Activated CD4-positive, alpha-beta T cell treated with anti-CD3 and anti-CD28 coated beads for 36 hours (primary cell): ENCODE measurements at regions not wholly inside any gene's neighbourhood (a gene's known extent, or its start where the extent isn't known, plus 50 kb on each side); places are given as distances from the start of the nearest gene placed in this dataset.

Experiments
- ATAC-seq: fragments of 200-7000 bp; cut with Tn5 transposase; one replicate; pipeline ENCODE4 v1.10.0; 2021; ENCODE audit warnings: mild to moderate bottlenecking, moderate library complexity
- CTCF ChIA-PET: fragments of 350-600 bp; sonication (Branson Sonifier 250); formaldehyde crosslinking; loops from one replicate; lab custom pipeline; 2021; ENCODE audit warnings: antibody characterized with exemption; lab: Charles Lee
- POLR2A ChIA-PET: fragments of 350-600 bp; sonication (Branson Sonifier 250); formaldehyde crosslinking; loops from one replicate; lab custom pipeline; 2021; ENCODE audit warnings: antibody characterized with exemption, inconsistent platforms; lab: Charles Lee
- DNase-seq: peaks from one replicate; pipeline ENCODE4 v3.0.0-alpha.2; 2020
- H3K27ac Mint-ChIP-seq: one replicate; pipeline ENCODE4 v1.8.0; 2021; ENCODE audit warnings: mixed read lengths
- H3K27me3 Mint-ChIP-seq: one replicate; pipeline ENCODE4 v1.8.0; 2021; ENCODE audit warnings: mixed read lengths
- H3K36me3 Mint-ChIP-seq: one replicate; pipeline ENCODE4 v1.8.0; 2021; ENCODE audit warnings: low read depth, mixed read lengths
- H3K4me1 Mint-ChIP-seq: one replicate; pipeline ENCODE4 v1.8.0; 2021; ENCODE audit warnings: mixed read lengths
- H3K4me3 Mint-ChIP-seq: one replicate; pipeline ENCODE4 v1.8.0; 2021; ENCODE audit warnings: mild to moderate bottlenecking, moderate library complexity, mixed read lengths
- H3K9me3 Mint-ChIP-seq: one replicate; pipeline ENCODE4 v1.8.0; 2021; ENCODE audit warnings: low read depth, mixed read lengths
- intact Hi-C, 2 experiments: fragments of 100-400 bp; cut with DNase I in 1 of 2; cut with micrococcal nuclease in 1 of 2; formaldehyde crosslinking; loops; one replicate each; pipeline versions ENCODE4 v1.14.2 to v1.15.1; 2022 to 2024; cut with DNase I, micrococcal nuclease

- Mint-ChIP-seq H3K27ac (no peak overlapping the region), H3K4me1 (no peaks in the 10 kb centered on the region), H3K4me3 (no peak overlapping the region), H3K36me3 (no peaks in the 10 kb centered on the region), H3K9me3 (peaks cover 2% of the 10 kb centered on the region), H3K27me3 (no peaks in the 10 kb centered on the region)
- DNase-seq (no peak), ATAC-seq (no peak)
- ChIA-PET POLR2A (no interaction called here), CTCF (no interaction called here)
- intact Hi-C loops, result no loop called here
These were observed 69.1 kb upstream of the PUDP start for GRCh38 chrX:7216981-7217587.

- Mint-ChIP-seq H3K4me3 (no peak overlapping the region), H3K4me1 (no peaks in the 10 kb centered on the region), H3K36me3 (no peaks in the 10 kb centered on the region), H3K27ac (no peak overlapping the region), H3K9me3 (peaks cover 1% of the 10 kb centered on the region), H3K27me3 (no peaks in the 10 kb centered on the region)
- POLR2A ChIA-PET, result no interaction called here
- DNase-seq (no peak), ATAC-seq (no peak)
- intact Hi-C loops, result no loop called here
- CTCF ChIA-PET, result no interaction called here
These were observed 67.9 kb upstream of the PUDP start for GRCh38 chrX:7215842-7216241.

DNA sequence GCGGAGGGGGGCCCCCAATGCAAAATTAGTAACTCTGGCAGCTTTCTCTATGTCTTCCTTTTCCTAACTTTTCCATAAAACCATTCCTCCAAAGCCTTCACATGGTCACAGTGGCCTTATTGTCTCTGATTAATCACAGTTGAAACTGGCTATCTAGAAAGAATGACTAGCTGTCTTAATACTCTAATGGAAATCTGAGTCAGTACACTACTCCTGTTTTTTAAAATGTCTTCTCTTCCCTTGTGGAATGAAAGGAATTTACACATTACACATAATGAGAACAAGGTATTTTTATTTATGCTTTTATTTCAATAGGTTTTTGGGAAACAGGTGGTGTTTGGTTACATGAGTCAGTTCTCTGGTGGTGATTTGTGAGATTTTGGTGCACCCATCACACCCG is 66.3 kb upstream of the PUDP start:
- Mint-ChIP-seq H3K4me3 (no peak overlapping the region), H3K27me3 (no peaks in the 10 kb centered on the region), H3K4me1 (no peaks in the 10 kb centered on the region), H3K9me3 (no peaks in the 10 kb centered on the region), H3K36me3 (no peaks in the 10 kb centered on the region), H3K27ac (no peak overlapping the region)
- ChIA-PET POLR2A (no interaction called here), CTCF (no interaction called here)
- DNase-seq (no peak), ATAC-seq (no peak)
- intact Hi-C loops, result no loop called here

- no peak overlapping the region for H3K4me3 Mint-ChIP-seq
- no peaks in the 10 kb centered on the region for H3K9me3 Mint-ChIP-seq
- intact Hi-C loops, result no loop called here
- ChIA-PET POLR2A (no interaction called here), CTCF (no interaction called here)
- H3K4me1 Mint-ChIP-seq, result no peaks in the 10 kb centered on the region
- DNase-seq (no peak), ATAC-seq (no peak)
- no peaks in the 10 kb centered on the region for H3K27me3 Mint-ChIP-seq
- H3K36me3 Mint-ChIP-seq, result no peaks in the 10 kb centered on the region
- no peak overlapping the region for H3K27ac Mint-ChIP-seq
These were observed 57.2 kb upstream of the PUDP start for GRCh38 chrX:7205037-7205577.

GRCh38 chrX:7204619-7205018 is 56.7 kb upstream of the PUDP start:
- CTCF ChIA-PET, result no interaction called here
- intact Hi-C loops, result no loop called here

DNA sequence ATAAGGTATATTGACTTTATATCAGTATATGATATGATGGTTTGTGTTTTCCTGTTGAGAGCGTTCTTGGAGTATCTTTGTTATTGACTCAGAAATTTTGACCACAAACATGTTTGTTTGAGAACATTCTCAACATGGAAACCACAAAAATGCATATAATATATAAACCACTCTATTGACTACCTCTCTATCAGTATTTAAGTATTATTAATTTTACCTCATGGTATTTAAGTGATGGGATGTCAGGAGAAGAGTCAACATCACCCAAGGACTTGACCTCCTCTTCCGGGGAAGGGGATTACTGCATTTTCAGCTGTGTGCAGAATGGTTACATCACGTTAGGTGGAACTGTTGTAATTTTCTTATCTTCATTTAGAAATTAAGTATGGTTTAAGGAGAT is 54.3 kb upstream of the PUDP start:
- no peaks in the 10 kb centered on the region for H3K9me3 Mint-ChIP-seq
- CTCF ChIA-PET, result no interaction called here

More at GRCh38 chrX:7204619-7205018, 56.7 kb upstream of the PUDP start:
- H3K27me3 Mint-ChIP-seq, result no peaks in the 10 kb centered on the region
- no peak overlapping the region for H3K27ac Mint-ChIP-seq
- no peak overlapping the region for H3K4me3 Mint-ChIP-seq
- H3K9me3 Mint-ChIP-seq, result no peaks in the 10 kb centered on the region
- no peaks in the 10 kb centered on the region for H3K4me1 Mint-ChIP-seq
- DNase-seq (no peak), ATAC-seq (no peak)
- POLR2A ChIA-PET, result no interaction called here
- H3K36me3 Mint-ChIP-seq, result no peaks in the 10 kb centered on the region

DNA sequence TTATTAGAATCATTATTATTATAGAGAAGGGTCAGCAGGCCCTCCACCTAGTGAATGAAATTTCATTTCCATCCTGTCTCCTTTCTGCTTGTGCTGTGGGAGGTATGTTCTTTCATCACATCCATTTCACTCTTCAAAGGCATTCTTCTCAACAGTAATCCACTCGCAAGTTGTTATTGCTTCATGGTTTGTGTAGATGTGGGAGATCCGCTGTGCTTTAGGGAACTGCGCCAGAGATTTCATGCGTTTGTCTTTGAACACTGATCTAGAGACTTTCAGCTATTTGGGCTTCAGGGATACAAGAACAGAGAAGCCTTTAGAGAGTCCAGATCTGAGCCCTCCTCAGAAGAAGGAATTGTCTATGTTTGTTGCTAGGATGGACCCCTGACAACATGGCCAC is 53.5 kb upstream of the PUDP start:
- Mint-ChIP-seq H3K36me3 (no peaks in the 10 kb centered on the region), H3K4me3 (no peak overlapping the region), H3K4me1 (no peaks in the 10 kb centered on the region), H3K27ac (no peak overlapping the region), H3K9me3 (no peaks in the 10 kb centered on the region), H3K27me3 (no peaks in the 10 kb centered on the region)
- no peak for DNase-seq
- intact Hi-C loops, result no loop called here
- ChIA-PET POLR2A (no interaction called here), CTCF (no interaction called here)
- ATAC-seq, result no peak

More for the DNA sequence above, 54.3 kb upstream of the PUDP start:
- no peak overlapping the region for H3K27ac Mint-ChIP-seq
- intact Hi-C loops, result no loop called here
- H3K27me3 Mint-ChIP-seq, result no peaks in the 10 kb centered on the region
- no peak overlapping the region for H3K4me3 Mint-ChIP-seq
- no peak for ATAC-seq
- no peaks in the 10 kb centered on the region for H3K4me1 Mint-ChIP-seq
- POLR2A ChIA-PET, result no interaction called here
- no peaks in the 10 kb centered on the region for H3K36me3 Mint-ChIP-seq
- DNase-seq, result no peak

DNA sequence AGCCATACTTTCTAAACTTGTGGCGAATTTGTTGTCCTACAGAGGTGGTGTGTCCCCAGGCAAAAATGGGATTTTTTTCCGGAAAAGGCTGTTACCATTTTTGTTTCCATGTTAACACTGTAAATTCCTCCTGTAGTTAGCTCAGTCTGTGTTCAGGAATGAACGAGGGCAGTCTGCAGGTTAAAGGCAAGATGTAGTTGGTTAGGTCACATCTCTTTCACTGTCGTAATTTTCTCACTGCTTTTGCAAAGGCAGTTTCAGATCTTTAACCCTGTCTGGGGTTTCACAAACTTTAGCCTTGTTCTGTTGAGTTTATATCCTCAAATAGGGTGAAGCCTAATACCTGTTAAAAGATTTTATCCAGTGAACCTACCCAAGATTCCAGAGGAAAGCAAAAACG is 50.5 kb upstream of the PUDP start:
- no peaks in the 10 kb centered on the region for H3K4me1 Mint-ChIP-seq
- ChIA-PET CTCF (no interaction called here), POLR2A (no interaction called here)
- ATAC-seq, result no peak
- no peak overlapping the region for H3K27ac Mint-ChIP-seq
- no peaks in the 10 kb centered on the region for H3K9me3 Mint-ChIP-seq
- DNase-seq, result no peak
- intact Hi-C loops, result no loop called here
- no peak overlapping the region for H3K4me3 Mint-ChIP-seq
- no peaks in the 10 kb centered on the region for H3K27me3 Mint-ChIP-seq
- H3K36me3 Mint-ChIP-seq, result no peaks in the 10 kb centered on the region
